ENCODE measurements at regions not wholly inside any gene's neighbourhood (a gene's known extent, or its start where the extent isn't known, plus 50 kb on each side); places are given as distances from the start of the nearest gene placed in this dataset.

DNA sequence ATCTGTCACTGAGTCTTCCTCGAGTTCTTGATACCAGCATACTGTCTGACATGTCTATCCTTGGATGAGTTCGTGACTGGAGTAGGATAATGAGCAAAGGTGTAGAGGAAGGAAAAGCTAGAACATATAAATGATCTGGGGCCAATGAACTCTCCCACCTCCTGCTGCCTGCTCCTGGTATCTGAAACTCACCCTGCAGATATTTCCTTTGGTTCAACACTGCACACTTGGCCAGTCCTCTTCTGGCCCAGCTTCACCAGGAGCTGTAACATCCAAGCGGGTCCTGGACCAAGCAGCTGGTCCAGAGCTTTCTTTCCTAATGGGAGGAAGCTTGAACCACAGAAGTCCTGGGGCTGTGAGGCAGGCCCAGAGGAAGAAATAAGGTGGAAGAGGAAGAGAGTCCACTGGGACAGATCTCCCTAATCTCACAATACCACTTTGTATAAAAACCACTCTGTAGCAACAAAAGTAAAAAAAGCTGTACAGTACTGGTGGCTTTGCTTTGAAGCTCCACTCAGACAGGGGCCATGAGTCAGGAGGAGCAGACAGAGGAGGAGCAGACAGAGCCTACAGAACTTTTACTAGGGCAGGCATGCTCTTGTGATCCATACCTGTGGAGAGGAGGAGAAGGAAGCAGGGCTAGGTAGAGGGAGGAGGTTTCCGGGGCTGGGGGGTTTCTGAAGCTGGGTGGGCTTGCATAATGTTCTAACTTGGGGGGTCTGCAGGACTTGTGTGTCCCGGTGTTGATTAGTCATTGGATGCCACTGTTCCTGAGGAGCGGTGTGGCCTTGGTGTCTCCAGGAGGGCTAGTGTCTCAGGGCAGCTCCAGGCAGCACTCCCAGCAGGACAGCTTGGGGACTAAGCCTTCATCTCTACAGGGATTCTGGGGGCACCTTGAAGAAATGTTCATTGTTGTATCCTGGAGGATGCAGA, 166.9 kb downstream of the ABHD5 start:
- H3K4me3 ChIP-seq (replicated peaks; ENCODE audit: low read depth, low read length): no peak overlapping the region
- DNase-seq (ENCODE audit: low read depth): no peak
- TF ChIP-seq, protein P1, sequence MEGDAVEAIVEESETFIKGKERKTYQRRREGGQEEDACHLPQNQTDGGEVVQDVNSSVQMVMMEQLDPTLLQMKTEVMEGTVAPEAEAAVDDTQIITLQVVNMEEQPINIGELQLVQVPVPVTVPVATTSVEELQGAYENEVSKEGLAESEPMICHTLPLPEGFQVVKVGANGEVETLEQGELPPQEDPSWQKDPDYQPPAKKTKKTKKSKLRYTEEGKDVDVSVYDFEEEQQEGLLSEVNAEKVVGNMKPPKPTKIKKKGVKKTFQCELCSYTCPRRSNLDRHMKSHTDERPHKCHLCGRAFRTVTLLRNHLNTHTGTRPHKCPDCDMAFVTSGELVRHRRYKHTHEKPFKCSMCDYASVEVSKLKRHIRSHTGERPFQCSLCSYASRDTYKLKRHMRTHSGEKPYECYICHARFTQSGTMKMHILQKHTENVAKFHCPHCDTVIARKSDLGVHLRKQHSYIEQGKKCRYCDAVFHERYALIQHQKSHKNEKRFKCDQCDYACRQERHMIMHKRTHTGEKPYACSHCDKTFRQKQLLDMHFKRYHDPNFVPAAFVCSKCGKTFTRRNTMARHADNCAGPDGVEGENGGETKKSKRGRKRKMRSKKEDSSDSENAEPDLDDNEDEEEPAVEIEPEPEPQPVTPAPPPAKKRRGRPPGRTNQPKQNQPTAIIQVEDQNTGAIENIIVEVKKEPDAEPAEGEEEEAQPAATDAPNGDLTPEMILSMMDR (IDR thresholded peaks at IDR 0.05; ENCODE audit: low read length, missing control alignments): no peak

DNA sequence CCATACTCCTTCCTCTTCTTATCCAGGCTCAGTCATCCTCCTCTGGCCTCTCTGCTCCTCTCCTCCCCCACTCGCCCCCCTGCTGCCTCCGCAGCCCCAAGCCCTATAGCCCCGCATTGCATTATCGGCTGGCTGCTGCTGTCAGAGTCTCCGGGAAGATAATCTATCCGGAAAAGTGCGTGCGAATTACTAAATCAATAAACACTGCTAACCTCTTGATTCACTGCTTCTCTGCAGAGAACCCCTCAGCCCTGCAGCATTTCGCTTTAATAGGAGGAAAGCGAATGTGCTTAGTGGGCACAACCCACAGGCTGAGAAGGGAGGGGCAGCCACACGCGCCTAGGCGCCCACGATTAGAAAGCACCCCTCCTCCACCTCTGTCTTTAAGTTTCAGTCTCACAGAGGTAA, 167.6 kb downstream of the ABHD5 start:
- H3K4me3 ChIP-seq (replicated peaks; ENCODE audit: low read depth, low read length): no peak overlapping the region
- TF ChIP-seq, protein P1 (IDR thresholded peaks at IDR 0.05; ENCODE audit: low read length, missing control alignments): no peak
- DNase-seq (ENCODE audit: low read depth): no peak

DNA sequence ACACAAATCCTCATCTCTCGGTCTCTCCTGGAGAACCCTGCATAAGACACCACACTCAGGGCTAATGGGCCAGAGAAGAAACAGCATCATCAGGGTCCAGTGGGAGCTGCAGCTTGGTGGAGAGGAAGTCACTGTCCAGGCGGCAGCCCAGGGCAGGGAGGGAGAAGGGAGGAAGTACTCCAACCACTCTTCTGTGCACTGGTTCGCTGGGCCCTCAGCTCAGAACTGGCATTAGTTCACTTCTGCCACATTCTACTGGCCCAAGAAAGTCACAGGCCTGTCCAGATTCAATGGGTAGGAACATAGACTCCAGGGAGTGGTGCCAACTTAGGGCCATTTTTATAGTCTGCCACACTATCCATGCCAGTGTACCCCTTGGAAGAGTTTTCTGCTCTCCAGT, 169.0 kb downstream of the ABHD5 start:
- no peak for DNase-seq (ENCODE audit: low read depth)
- H3K4me3 ChIP-seq (replicated peaks; ENCODE audit: low read depth, low read length): no peak overlapping the region
- TF ChIP-seq, protein P1 (IDR thresholded peaks at IDR 0.05; ENCODE audit: low read length, missing control alignments): no peak

DNA sequence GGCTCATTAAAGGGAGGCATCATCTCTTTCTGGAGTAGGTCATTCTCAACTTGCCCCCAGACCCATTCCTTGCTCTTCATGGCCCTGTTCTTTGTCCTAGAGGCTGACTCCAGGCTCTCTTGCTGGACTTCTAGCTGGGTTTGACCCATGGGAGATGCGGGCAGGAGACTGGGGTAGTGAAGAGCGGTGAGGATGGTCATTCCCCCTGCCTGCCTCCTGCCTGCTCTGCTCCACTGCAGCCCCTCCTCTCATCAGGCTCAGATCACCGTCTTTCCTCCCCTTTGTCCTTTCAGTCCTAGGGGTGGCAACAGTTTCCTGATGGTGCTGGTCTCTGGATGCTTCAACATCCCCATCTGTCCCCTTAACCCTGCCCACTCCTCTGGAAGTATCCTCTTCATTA, 170.9 kb downstream of the ABHD5 start:
- no peak overlapping the region for H3K4me3 ChIP-seq (replicated peaks; ENCODE audit: low read depth, low read length)
- TF ChIP-seq, protein P1 (IDR thresholded peaks at IDR 0.05; ENCODE audit: low read length, missing control alignments): no peak
- DNase-seq (ENCODE audit: low read depth): no peak

DNA sequence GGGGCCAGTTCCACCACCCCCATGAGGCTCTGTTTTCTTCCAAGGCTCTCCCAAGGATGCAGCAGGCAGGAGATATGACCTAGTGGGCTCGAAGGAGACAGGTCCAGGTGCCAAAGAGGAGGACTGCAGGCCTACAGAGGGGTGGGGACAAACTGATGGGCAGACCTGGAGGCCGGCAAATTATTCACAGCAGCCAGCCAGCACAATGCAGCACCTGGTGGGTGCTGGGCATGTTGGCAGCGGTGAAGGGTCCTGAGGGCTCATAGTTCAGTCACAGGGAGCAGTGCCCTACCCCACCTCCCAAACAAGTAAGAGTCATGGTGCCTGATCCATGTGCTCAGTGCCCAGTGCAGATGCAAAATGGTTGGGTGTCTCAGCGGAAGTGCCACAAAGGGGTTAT, 171.7 kb downstream of the ABHD5 start:
- TF ChIP-seq, protein P1 (IDR thresholded peaks at IDR 0.05; ENCODE audit: low read length, missing control alignments): no peak
- no peak for DNase-seq (ENCODE audit: low read depth)
- no peak overlapping the region for H3K4me3 ChIP-seq (replicated peaks; ENCODE audit: low read depth, low read length)

DNA sequence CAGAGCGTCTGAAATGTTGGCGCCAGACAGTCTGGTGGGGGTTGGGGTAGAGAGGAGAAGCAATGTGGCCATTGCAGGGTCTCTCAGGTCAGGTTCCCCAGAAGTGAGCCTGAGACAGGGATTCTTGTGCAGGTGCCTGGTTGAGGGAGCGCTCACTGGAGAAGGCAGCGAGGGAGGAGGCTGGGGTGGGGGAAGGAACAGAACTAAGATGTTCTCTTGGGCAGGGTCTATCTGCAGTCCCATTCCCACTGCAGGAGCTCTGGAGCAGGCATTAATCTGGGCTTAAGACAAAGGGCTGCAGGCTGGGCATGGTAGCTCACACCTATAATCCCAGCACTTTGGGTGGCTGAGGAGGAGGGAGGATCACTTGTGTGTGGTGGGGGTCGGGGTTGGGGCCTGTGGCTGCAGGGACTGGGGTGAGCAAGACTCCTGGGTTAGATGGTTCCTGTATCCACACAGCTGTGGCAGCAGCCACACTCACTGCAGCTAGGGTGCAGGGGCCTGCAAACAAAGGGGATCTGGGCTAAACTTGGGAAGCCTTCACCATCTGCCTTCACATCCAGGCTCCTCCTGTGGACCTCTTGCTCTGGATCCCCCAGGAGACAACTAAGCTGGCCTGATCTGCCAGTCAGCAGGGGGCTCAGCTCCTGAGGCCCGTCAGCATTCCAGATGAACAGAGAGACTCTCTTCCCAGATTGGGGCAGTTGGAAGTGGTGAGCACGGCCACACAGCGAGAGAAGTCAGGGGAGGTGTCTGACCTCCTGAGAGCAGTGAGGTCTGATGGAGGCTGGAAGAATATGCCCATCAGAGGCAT, 172.5 kb downstream of the ABHD5 start:
- TF ChIP-seq, protein P1 (IDR thresholded peaks at IDR 0.05; ENCODE audit: low read length, missing control alignments): no peak
- no peak for DNase-seq (ENCODE audit: low read depth)

More for the DNA sequence above, 172.5 kb downstream of the ABHD5 start:
- no peak overlapping the region for H3K4me3 ChIP-seq (replicated peaks; ENCODE audit: low read depth, low read length)

All from fibroblast of pulmonary artery (primary cell).